ENCODE measurements at regions not wholly inside any gene's neighbourhood (a gene's known extent, or its start where the extent isn't known, plus 50 kb on each side); places are given as distances from the start of the nearest gene placed in this dataset.

- TF ChIP-seq POLR2A (IDR thresholded peaks at IDR 0.05), result no peak
- TF ChIP-seq CTCF (IDR thresholded peaks at IDR 0.05 in 8 of 11, conservative IDR thresholded peaks at IDR 0.05 in 3 of 11), result no peak
- TF ChIP-seq POLR2AphosphoS5 (IDR thresholded peaks at IDR 0.05), result no peak
Observed at GRCh38 chr12:83796531-83796930, 1109.8 kb downstream of the TMTC2 start.

Data from spleen (tissue), 7 donors.